NCI-H446 (cell line): ENCODE measurements at regions not wholly inside any gene's neighbourhood (a gene's known extent, or its start where the extent isn't known, plus 50 kb on each side); places are given as distances from the start of the nearest gene placed in this dataset.

Experiments used
- DNase-seq, 2 experiments: peaks; one replicate each; lab custom pipeline; 2025; lab: John Stamatoyannopoulos, UW

DNA sequence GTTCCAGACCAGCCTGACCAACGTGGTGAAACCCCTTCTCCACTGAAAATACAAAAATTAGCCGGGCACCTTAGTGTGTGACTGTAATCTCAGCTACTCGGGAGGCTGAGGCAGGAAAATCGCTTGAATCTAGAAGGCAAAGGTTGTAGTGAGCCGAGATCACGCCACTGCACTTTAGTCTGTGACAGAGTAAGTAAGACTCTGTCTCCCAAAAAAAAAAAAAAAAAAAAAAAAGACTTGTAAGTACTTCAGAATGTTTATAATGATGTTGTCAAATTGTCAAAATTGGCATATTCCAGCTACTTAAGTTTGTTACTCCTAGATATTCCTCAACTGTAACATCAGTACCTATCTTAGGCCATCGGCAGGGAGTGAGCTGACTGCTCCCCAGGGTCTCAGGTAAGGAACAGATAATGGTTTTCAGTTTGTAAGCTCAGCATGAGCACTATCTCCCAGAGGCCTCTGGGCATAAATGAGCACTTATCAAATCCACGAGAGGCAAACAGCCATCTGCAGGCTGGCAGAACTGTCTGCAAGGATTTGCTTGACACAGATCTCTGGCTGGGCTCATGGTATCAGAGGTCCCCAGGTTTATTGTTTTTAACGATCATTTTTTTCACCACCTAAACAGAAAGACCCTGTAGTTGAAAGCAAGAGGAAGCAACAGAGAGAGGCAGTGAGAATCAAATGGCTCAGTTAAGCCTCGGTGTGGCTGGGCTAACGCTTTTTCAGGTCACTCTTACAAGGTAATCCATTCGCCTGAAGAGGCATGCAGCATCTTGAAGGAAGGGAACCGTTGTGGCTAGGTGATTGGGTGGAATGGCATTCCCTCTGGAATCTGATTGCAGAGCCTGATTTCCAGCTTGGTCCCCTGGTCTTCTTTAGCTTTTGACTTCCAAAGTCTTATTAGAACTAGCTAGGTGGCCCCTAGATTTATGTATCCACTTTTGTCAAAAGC, 115.9 kb downstream of the LY86 start:
- DNase-seq: no peak

- DNase-seq: no peak
These were observed 116.5 kb downstream of the LY86 start for GRCh38 chr6:6705061-6705425.

- no peak for DNase-seq
These were observed 117.6 kb downstream of the LY86 start for GRCh38 chr6:6705915-6706675.

GRCh38 chr6:6707143-6707542, 118.6 kb downstream of the LY86 start:
- no peak for DNase-seq

DNA sequence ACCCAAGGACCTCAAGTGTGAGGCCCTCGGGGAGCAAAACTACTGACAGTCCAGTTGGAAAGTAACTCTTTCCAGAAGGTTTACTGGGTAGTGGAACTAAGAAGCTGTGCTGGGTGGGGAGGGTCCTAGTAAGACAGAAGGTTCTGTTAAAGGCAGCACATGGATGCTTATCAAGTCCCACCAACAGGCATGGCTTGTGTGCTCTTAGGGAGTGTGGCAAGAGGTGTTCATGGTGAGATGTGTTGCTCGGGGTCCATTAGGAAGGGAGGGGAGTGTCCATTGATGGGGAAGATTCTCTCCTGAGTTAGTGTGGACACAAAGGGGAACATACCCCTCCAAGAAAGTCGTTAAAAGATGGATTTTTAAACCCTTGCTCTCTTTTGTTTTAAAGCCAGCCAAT, 120.6 kb downstream of the LY86 start:
- no peak for DNase-seq

DNA sequence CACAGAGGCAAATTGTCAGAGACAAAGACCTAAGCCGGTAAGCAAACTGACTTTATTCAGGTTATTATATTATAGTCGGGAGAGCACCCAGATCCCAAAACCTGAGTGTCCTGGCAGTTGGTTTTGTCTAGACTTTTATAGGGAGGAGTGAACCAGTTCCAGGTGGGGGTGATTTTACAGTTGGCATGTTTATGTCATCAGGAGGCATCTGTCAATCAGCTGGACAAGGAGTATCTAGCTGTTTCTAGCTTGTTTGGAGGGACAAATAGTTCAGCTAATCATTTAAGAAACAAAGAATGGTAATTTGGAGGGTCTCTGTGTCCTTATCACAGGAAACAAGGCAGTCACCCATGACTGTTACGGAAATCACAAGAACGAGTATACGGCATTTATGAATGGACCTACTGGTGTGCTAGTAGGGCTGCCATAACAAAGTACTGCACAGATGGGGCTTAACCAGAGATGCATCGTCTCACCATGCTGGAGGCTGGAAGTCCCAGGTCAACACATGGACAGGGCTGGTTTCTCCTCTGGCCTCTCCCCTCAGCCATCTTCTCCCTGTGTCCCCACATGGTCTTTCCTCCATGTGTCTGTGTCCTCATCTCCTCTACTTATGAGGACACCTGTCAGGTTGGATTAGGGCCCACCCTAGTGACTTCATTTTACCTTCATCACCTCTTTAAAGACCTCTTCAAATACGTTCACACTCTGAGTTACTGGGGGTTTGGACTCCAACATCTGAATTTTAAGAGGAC, 122.7 kb downstream of the LY86 start:
- no peak for DNase-seq

GRCh38 chr6:6711832-6712448, 123.4 kb downstream of the LY86 start:
- no peak for DNase-seq

DNA sequence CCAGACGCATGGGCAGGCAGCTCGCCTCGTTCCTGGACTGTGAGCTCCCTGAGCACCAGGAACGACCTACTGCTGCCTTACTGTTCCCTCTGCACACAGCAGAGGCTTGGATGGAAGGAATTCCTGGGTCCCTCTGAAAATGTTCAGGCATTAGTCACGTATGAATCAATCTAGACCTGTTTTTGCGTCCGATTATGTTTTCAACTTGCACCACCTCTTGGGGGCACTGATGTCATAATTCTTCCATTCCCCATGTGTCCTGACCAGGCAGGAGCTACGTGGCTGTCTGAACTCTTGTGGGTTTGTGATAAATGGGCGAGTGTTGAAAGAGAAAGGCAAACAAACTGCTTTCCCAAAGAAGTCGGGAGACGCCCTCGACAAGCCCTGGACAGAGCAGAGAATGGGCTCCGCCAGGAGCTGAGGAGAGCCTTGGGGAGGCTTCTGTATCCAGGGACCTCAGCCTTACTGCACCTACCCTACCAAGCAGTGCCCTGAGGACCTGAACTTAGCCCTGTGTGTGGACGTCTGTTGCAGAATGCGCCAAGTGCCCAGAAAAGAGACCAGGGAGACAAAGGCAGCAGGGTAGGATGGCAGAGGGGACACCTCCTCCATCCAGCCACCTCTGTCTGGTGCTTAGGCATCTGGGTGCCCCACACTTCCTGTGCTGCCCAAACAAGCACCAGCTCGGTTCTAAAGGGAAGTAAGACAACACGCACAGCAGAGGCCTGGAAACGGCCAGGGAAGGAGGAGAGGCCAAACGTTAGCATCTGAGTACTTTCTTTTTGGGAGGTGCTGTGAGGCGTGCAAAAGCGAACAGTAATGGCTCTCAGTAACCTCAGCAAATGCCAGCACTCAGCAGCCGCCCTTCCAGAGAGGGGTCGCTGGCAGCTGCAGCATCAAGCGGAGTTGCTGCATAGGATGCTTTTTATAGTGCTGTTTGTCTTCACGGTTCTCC, 124.2 kb downstream of the LY86 start:
- DNase-seq: no peak

- DNase-seq: no peak
These were observed 125.1 kb downstream of the LY86 start for GRCh38 chr6:6713657-6714056.

DNA sequence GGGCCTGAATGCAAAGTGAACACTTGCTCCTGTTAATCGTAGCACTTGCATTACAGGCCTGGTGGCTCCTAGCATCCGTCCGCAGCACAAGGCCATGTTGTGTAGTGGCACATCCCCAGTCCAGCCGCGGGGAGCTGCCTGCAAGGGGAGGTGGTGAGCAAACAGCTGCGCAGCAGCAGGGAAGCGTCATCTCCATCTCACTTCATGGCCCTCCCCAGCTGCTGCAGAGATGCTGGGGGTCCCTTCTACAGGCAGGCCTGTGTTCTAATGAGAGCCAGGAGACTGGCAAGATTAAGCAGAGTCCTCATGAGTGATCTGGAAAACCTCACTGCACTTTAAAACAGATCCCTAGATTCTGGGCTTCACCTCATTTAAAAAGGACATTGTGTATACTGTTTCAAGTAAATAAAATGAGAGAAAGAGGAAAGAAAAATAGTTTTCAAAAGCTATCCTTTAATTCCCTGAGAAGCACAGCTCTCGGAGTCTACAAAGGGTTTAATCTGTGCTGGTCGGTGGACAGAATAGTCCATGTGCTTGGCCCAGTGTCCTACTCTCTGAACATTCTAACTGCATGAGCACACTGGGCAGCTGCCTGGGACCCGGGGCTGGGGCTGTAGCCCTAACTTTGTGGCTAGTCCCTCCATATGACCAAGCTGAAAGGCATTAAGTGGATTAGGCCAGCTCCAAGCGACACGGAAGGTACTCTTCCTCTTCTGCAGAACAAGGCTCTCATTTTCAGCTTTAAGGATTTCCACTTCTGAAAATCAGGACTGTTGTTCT, 125.8 kb downstream of the LY86 start:
- DNase-seq: no peak

- DNase-seq: no peak
These were observed 126.4 kb downstream of the LY86 start for GRCh38 chr6:6714953-6715352.

DNA sequence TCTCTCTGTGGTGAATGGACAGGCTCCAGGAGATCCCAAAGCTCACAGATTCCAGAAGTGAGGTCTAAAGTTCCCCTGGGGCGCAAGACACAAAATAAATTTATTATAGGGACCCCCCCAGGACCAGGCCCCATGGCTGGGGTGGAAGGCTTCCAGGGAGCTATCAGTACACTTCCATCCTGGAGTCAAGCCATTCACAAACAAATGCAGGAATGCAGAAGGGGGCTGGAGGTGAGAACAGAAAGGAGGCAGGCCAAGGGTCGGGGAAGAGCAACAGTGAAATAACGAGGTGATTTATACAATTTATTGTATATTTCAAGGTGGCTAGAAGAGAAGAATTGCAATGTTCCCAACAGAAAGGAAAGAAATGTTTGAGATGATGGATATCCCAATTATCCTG, 126.9 kb downstream of the LY86 start:
- no peak for DNase-seq

- no peak for DNase-seq
These were observed 128.7 kb downstream of the LY86 start for GRCh38 chr6:6716998-6717763.

DNA sequence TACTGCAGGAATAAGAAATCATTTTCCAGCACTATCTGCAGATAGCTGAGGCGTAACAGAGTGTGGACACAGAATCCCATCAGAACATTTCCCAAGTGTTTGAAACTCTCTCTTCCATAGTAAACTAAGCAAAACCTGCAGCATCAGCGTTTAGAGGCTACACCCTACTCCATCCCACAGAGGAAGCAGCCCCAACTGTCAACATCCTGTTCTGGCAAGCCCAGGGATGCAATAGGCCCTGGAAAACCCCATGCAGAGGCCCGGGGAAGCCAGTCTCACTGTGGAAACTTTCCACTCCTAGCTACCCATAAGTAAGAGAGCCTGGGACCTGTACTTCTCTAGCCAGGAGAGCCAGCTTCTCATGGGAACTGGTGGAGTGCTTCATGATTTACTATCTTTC, 129.4 kb downstream of the LY86 start:
- no peak for DNase-seq

DNA sequence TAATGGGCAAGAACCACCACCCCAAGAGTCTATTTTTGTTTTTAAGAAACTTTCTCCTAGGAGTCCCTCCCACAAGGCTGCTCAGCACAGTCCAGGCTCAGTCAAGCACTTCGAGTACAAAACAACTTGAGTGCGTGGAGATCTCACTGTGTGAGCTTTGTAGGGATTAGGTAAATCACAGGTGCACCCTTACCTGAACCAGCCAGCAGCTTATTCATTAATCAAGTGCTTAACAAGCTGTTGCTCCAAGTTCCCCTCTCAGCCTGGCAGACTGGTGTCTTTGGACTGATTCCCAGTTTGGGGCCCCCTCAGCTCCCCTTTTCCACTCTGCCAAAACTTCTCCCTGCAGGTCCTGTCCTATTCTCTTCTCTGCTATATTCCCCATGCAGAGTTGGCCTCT, 133.1 kb downstream of the LY86 start:
- peak in 1 of 2 experiments; percentile 8 for DNase-seq

GRCh38 chr6:6722195-6722594, 133.7 kb downstream of the LY86 start:
- DNase-seq: no peak

- no peak for DNase-seq
These were observed 134.8 kb downstream of the LY86 start for GRCh38 chr6:6723361-6723760.

DNA sequence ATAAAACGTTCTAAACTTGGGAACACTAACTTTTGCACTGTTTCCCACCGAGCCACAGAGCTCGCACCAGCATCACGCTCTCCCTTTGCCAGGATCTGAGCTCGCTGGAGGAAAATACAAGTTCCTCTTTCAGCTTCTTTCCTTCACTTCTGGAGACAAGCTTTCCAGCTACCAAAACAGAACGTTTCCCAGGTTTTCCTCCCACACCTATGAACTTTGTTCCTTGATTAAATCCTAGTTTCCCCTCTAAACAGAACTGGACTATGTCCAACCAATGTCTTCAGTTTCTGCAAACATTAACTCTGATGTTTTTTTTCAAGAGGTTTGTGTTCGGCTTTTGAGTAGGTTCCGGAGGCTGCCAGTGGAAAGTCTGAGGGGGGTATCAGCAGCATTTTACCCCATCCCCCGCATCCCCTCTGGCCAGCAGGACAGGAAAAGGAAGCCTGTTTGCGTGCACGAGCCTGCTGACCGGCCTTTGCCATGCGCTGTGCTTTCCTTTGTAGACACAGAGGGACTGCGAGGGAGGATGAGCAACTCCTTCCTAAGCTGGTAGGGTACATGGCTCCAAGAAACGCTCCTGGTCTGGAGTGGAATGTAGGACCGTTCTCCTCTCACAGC, 135.5 kb downstream of the LY86 start:
- no peak for DNase-seq
